Endothelial cell of umbilical vein (primary cell): ENCODE measurements at regions not wholly inside any gene's neighbourhood (a gene's known extent, or its start where the extent isn't known, plus 50 kb on each side); places are given as distances from the start of the nearest gene placed in this dataset.

Experiments
- BruUV-seq: library from RNA; stranded (reverse); fragments of 400-500 nt; replicated peaks from 2 replicates; lab custom pipeline; 2021; lab: Mats Ljungman, UMichigan
- CTCF ChIA-PET: fragments of 300-600, 350-600 bp; sonication (Branson Sonifier 250); formaldehyde crosslinking; loops from one replicate; lab custom pipeline; 2021; ENCODE audit warnings: antibody characterized with exemption, inconsistent platforms; lab: Charles Lee
- POLR2A ChIA-PET: fragments of 300-600, 350-600 bp; sonication (Branson Sonifier 250); formaldehyde crosslinking; loops from one replicate; lab custom pipeline; 2021; ENCODE audit warnings: antibody characterized with exemption, inconsistent platforms; lab: Charles Lee
- DNase-seq: peaks from one replicate; pipeline ENCODE4 v3.0.0-alpha.2; 2011; ENCODE audit warnings: low read depth, low spot score
- FAIRE-seq: peaks from 2 replicates; lab custom pipeline; 2011; peaks lifted over from hg19 to GRCh38; lab: Jason Lieb, UNC
- H2AFZ ChIP-seq: 2 replicates; pipeline ENCODE4 v1.6.0; 2012; ENCODE audit warnings: low read depth, low read length, control low read depth, inconsistent platforms
- H3K27ac ChIP-seq: 2 replicates; pipeline ENCODE4 v1.5.1; 2011; ENCODE audit warnings: low read depth, mild to moderate bottlenecking, control low read depth, low read length, moderate library complexity; ENCODE audit not compliant: insufficient read depth
- H3K27me3 ChIP-seq, 2 experiments: 2 replicates each; pipeline versions ENCODE4 v1.6.0 to v1.6.1; 2011; ENCODE audit warnings: low read length in 2 of 2, mixed read lengths in 1 of 2; ENCODE audit not compliant: control insufficient read depth in 2 of 2, insufficient read depth in 2 of 2
- H3K36me3 ChIP-seq, 2 experiments: 2 replicates in 1 of 2; 3 replicates in 1 of 2; pipeline ENCODE4 v1.5.1; 2011; ENCODE audit warnings: low read length in 2 of 2, mild to moderate bottlenecking in 1 of 2, moderate library complexity in 1 of 2; ENCODE audit not compliant: control insufficient read depth in 2 of 2, insufficient read depth in 2 of 2; ENCODE audit errors: extremely low read depth in 1 of 2
- H3K4me1 ChIP-seq: 3 replicates; pipeline ENCODE4 v1.5.1; 2011; ENCODE audit warnings: mild to moderate bottlenecking, low read length; ENCODE audit not compliant: control insufficient read depth, insufficient read depth; ENCODE audit errors: extremely low read depth
- H3K4me2 ChIP-seq: 2 replicates; pipeline ENCODE4 v1.6.1; 2011; ENCODE audit warnings: low read length, control low read depth, mixed read lengths; ENCODE audit not compliant: insufficient read depth
- H3K4me3 ChIP-seq, 3 experiments: fragments of 200-600 bp in 1 of 3; sonication (generic), shearing (Covaris generic) in 1 of 3; replicated peaks in 1 of 3; 2 replicates each; pipeline ENCODE4 v1.5.1; 2011 to 2016; ENCODE audit warnings: control low read depth in 3 of 3, low read length in 3 of 3, mild to moderate bottlenecking in 2 of 3, inconsistent platforms in 1 of 3, low read depth in 1 of 3, moderate library complexity in 1 of 3; ENCODE audit not compliant: insufficient read depth in 1 of 3
- H3K79me2 ChIP-seq: 2 replicates; pipeline ENCODE4 v1.6.0; 2012; ENCODE audit warnings: low read length, inconsistent platforms; ENCODE audit not compliant: control insufficient read depth, insufficient read depth
- H3K9ac ChIP-seq: replicated peaks from 2 replicates; pipeline ENCODE3; 2011; ENCODE audit warnings: low read length, control low read depth; ENCODE audit not compliant: insufficient read depth; ENCODE audit errors: extremely low read depth
- H3K9me1 ChIP-seq: replicated peaks from 3 replicates; pipeline ENCODE4 v1.6.0; 2011; ENCODE audit warnings: mild to moderate bottlenecking, low read length; ENCODE audit not compliant: control insufficient read depth, insufficient read depth; ENCODE audit errors: extremely low read depth
- H3K9me3 ChIP-seq: replicated peaks from 2 replicates; pipeline ENCODE4 v1.5.1; 2012; ENCODE audit warnings: low read length, inconsistent platforms; ENCODE audit not compliant: control insufficient read depth, insufficient read depth
- H4K20me1 ChIP-seq: replicated peaks from 2 replicates; pipeline ENCODE3; 2011; ENCODE audit warnings: mild to moderate bottlenecking, low read length; ENCODE audit not compliant: control insufficient read depth, insufficient read depth; ENCODE audit errors: extremely low read depth
- CTCF ChIP-seq, 2 donors: IDR thresholded peaks; 1 replicate in 1 of 2; 2 replicates in 1 of 2; pipeline ENCODE4 v1.5.1; 2011; ENCODE audit warnings: low read length in 2 of 2, mild to moderate bottlenecking in 2 of 2, moderate library complexity in 2 of 2, control low read depth in 1 of 2, inconsistent platforms in 1 of 2, low read depth in 1 of 2; ENCODE audit not compliant: insufficient read depth in 1 of 2; ENCODE audit errors: extremely low read depth in 1 of 2
- EZH2 ChIP-seq: IDR thresholded peaks from 2 replicates; pipeline ENCODE4 v1.6.1; 2012; ENCODE audit warnings: borderline replicate concordance, low read depth, mild to moderate bottlenecking, moderate library complexity, low read length, inconsistent platforms; ENCODE audit not compliant: severe bottlenecking
- FOS ChIP-seq: IDR thresholded peaks from 2 replicates; pipeline ENCODE4 v1.6.1; 2011; ENCODE audit warnings: mild to moderate bottlenecking, low read length, moderate library complexity, borderline replicate concordance; ENCODE audit not compliant: insufficient read depth
- GATA2 ChIP-seq: IDR thresholded peaks from 2 replicates; pipeline ENCODE4 v1.7.0; 2011; ENCODE audit warnings: low read depth, mild to moderate bottlenecking, moderate library complexity, mixed read lengths, low read length; ENCODE audit not compliant: insufficient read length, insufficient read depth
- JUN ChIP-seq: IDR thresholded peaks from 2 replicates; pipeline ENCODE4 v1.6.1; 2011; ENCODE audit warnings: borderline replicate concordance, low read depth; ENCODE audit not compliant: insufficient read length, insufficient read depth
- MAX ChIP-seq: IDR thresholded peaks from 2 replicates; pipeline ENCODE4 v1.6.1; 2011; ENCODE audit not compliant: insufficient read depth, insufficient read length
- MYC ChIP-seq: IDR thresholded peaks from one replicate; pipeline ENCODE4 v1.6.1; 2011; ENCODE audit warnings: mild to moderate bottlenecking, low read depth, low read length
- POLR2A ChIP-seq: IDR thresholded peaks from 2 replicates; pipeline ENCODE4 v1.6.1; 2012; ENCODE audit warnings: low read depth, mild to moderate bottlenecking, control low read depth, low read length
- POLR2AphosphoS5 ChIP-seq: IDR thresholded peaks from 2 replicates; pipeline ENCODE4 v1.6.1; 2012; ENCODE audit warnings: low read depth, mild to moderate bottlenecking, control low read depth, low read length, moderate library complexity; ENCODE audit not compliant: insufficient read depth
- dilution Hi-C: fragments of 300-500 bp; cut with MboI; formaldehyde crosslinking; loops from one replicate; pipeline ENCODE4 v1.15.0; 2019; ENCODE audit warnings: low sequenced_read_pairs; ENCODE audit not compliant: extremely low pct_ligation_motif_present
- intact Hi-C: fragments of 100-400 bp; cut with micrococcal nuclease; formaldehyde crosslinking; loops from one replicate; pipeline ENCODE4 v1.10.0; 2022

GRCh38 chr7:46969303-46970130 lies 612.4 kb downstream of the TNS3 start:
- POLR2A ChIA-PET: no interaction called here
- Histone ChIP-seq H3K27ac (no peak overlapping the region), H2AFZ (no peak overlapping the region), H3K9me3 (no peaks in the 10 kb centered on the region), H3K9ac (no peak overlapping the region), H3K9me1 (no peaks in the 10 kb centered on the region), H3K4me2 (no peak overlapping the region), H3K27me3 (no peaks in the 10 kb centered on the region), H3K4me1 (peaks cover 4% of the 10 kb centered on the region), H3K4me3 (no peak overlapping the region), H3K79me2 (no peaks in the 10 kb centered on the region), H3K36me3 (no peaks in the 10 kb centered on the region), H4K20me1 (no peaks in the 10 kb centered on the region)
- CTCF ChIA-PET: interaction anchor here (1.1 kb wide), 1 partner anchor 70 kb away, joined by 3 read pairs; no protein-coding TSS in a partner anchor
- no TSS peak for BruUV-seq
- intact Hi-C loops: loop anchor here (5.0 kb wide), 1 partner anchor 118 kb away; no protein-coding TSS in a partner anchor
- DNase-seq (no peak), FAIRE-seq (no peak)
- dilution Hi-C loops: no loop called here
- TF ChIP-seq POLR2A: no peak
- no peak for TF ChIP-seq POLR2AphosphoS5
- TF ChIP-seq JUN: no peak
- no peak for TF ChIP-seq CTCF (IDR thresholded peaks at IDR 0.05; ENCODE audit: extremely low read depth in 1 of 2, insufficient read depth in 1 of 2, low read depth in 1 of 2, low read length in 2 of 2)

- Histone ChIP-seq H3K4me3 (no peak overlapping the region), H3K4me1 (peaks cover 4% of the 10 kb centered on the region), H3K4me2 (no peak overlapping the region), H3K27me3 (no peaks in the 10 kb centered on the region), H3K9ac (no peak overlapping the region), H3K79me2 (no peaks in the 10 kb centered on the region), H3K9me3 (no peaks in the 10 kb centered on the region), H2AFZ (no peak overlapping the region), H3K9me1 (no peaks in the 10 kb centered on the region), H3K27ac (no peak overlapping the region), H3K36me3 (no peaks in the 10 kb centered on the region), H4K20me1 (no peaks in the 10 kb centered on the region)
- TF ChIP-seq POLR2AphosphoS5 (no peak), CTCF (IDR thresholded peaks at IDR 0.05; ENCODE audit: extremely low read depth in 1 of 2, insufficient read depth in 1 of 2, low read depth in 1 of 2, low read length in 2 of 2) (no peak), GATA2 (no peak), JUN (no peak), FOS (no peak), POLR2A (no peak), EZH2 (no peak), MAX (no peak), MYC (no peak)
- no TSS peak for BruUV-seq
- intact Hi-C loops (no loop called here), dilution Hi-C loops (no loop called here)
- FAIRE-seq: no peak
- CTCF ChIA-PET: no interaction called here
- no peak for DNase-seq
- POLR2A ChIA-PET: no interaction called here
Measured at GRCh38 chr7:46968003-46968402, 613.9 kb downstream of the TNS3 start.
